DOHH2 (cell line): ENCODE measurements at regions not wholly inside any gene's neighbourhood (a gene's known extent, or its start where the extent isn't known, plus 50 kb on each side); places are given as distances from the start of the nearest gene placed in this dataset.

Source experiments
- CTCF ChIP-seq: fragments of 200-600 bp; sonication (generic); IDR thresholded peaks from one replicate; pipeline ENCODE4 v1.5.1; 2014; ENCODE audit warnings: antibody characterized with exemption, mild to moderate bottlenecking, low read depth, low read length; ENCODE audit not compliant: poor library complexity, severe bottlenecking
- EZH2phosphoT487 ChIP-seq: fragments of 200-600 bp; sonication (generic); IDR thresholded peaks from 2 replicates; pipeline ENCODE4 v1.6.1; 2017; ENCODE audit warnings: borderline replicate concordance, mild to moderate bottlenecking, antibody characterized with exemption, low read length, moderate library complexity, mixed read lengths

- TF ChIP-seq CTCF, result no peak
- TF ChIP-seq EZH2phosphoT487, result no peak
These were observed 72.4 kb upstream of the GADL1 start for GRCh38 chr3:30966896-30967295.
